ENCODE measurements at regions not wholly inside any gene's neighbourhood (a gene's known extent, or its start where the extent isn't known, plus 50 kb on each side); places are given as distances from the start of the nearest gene placed in this dataset.

DNA sequence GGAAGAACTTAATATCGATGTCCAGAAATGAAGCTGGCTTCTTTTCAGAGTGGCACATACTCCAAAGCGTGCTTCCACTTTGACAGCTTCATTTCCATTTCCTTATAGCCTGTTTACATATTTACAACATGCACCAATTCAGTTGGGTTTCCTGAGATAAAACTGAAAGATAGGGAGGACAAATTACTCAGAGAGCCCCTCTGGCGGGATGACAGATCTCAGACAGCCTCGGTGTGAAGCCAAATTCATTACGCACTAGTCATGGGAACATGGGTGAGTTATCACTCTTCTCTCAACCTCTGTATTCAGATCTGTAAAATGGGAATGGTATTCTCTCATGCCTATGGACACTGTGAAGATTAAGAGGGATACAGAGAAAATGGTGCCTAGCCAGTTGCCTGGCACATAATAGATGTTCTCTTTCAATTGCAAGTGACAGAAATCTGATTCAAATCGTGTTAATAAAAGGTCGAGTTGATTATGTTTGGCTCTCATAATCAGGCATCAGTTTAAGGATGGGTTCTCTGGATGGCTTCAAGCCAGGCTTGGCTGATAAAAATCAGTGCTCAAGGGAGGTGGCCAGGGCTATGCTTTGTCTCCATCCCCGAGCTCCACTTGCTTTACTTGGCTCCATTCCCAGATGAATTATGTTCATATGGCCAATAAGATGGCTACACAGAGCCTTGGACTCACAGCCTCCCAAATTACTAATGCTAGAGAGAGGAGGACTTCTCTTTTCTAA is 132.2 kb upstream of the C1QTNF7 start:
- Mint-ChIP-seq H3K4me1 (no peaks in the 10 kb centered on the region), H3K27ac (ENCODE audit: unreplicated experiment) (no peak overlapping the region), H3K4me3 (no peak overlapping the region), H3K36me3 (ENCODE audit: low read depth) (no peaks in the 10 kb centered on the region), H3K27me3 (ENCODE audit: low read depth) (no peaks in the 10 kb centered on the region), H3K9me3 (no peaks in the 10 kb centered on the region)
- DNase-seq (ENCODE audit: low read depth, low spot score), result no peak
- TF ChIP-seq CTCF (conservative IDR thresholded peaks at IDR 0.05), result no peak

DNA sequence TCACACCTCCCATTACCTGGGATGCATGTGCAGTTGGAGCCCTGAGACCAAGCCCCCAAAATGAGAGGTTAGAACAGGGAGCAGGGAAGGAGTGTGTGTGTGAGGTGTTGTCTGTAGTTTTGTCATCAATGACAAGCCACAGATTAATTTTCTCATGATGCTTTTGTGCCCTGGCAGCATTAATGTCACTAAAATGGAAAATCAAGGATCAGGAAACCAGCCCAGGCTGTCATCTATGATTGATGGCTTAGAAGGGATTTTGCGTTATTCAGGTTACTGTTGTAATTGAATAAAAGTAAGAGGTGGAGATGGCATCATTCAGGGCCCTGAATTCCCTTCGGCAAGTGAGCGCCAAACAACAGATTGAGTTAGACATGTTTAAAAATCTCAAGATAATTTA is 130.5 kb upstream of the C1QTNF7 start:
- Mint-ChIP-seq H3K4me3 (no peak overlapping the region), H3K27me3 (ENCODE audit: low read depth) (no peaks in the 10 kb centered on the region), H3K4me1 (no peaks in the 10 kb centered on the region), H3K36me3 (ENCODE audit: low read depth) (no peaks in the 10 kb centered on the region), H3K9me3 (no peaks in the 10 kb centered on the region), H3K27ac (ENCODE audit: unreplicated experiment) (no peak overlapping the region)
- DNase-seq (ENCODE audit: low read depth, low spot score), result no peak
- no peak for TF ChIP-seq CTCF (conservative IDR thresholded peaks at IDR 0.05)

DNA sequence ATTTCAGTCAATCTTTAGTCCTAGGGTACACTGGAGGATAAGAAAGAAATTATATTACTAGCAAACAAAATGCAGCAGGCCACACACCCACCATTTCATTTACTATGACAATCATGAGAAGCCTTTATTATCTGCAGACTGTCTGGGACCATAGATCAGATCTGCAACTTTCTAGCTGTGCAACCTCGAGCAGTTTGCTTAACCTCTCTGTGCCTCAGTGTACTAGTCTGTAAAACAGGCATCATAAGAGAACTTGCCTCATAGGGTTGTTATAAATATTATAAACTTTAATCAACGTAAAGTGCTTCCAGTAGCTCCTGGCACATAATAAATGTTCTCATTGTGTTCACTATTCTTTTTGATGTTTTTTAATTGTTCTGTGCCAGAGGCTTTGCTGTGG is 128.2 kb upstream of the C1QTNF7 start:
- no peak for DNase-seq (ENCODE audit: low read depth, low spot score)
- Mint-ChIP-seq H3K27me3 (ENCODE audit: low read depth) (no peaks in the 10 kb centered on the region), H3K4me1 (no peaks in the 10 kb centered on the region), H3K9me3 (no peaks in the 10 kb centered on the region), H3K4me3 (no peak overlapping the region), H3K36me3 (ENCODE audit: low read depth) (no peaks in the 10 kb centered on the region), H3K27ac (ENCODE audit: unreplicated experiment) (no peak overlapping the region)
- TF ChIP-seq CTCF (conservative IDR thresholded peaks at IDR 0.05), result no peak

GRCh38 chr4:15303052-15303641 is 124.7 kb upstream of the C1QTNF7 start:
- TF ChIP-seq CTCF (conservative IDR thresholded peaks at IDR 0.05), result no peak
- H3K27ac Mint-ChIP-seq (ENCODE audit: unreplicated experiment), result no peak overlapping the region

GRCh38 chr4:15314974-15315373 is 112.9 kb upstream of the C1QTNF7 start:
- Mint-ChIP-seq H3K36me3 (ENCODE audit: low read depth) (peaks cover 2% of the 10 kb centered on the region), H3K27ac (ENCODE audit: unreplicated experiment) (no peak overlapping the region), H3K4me1 (no peaks in the 10 kb centered on the region), H3K9me3 (peaks cover 9% of the 10 kb centered on the region), H3K4me3 (no peak overlapping the region), H3K27me3 (ENCODE audit: low read depth) (no peaks in the 10 kb centered on the region)
- no peak for DNase-seq (ENCODE audit: low read depth, low spot score)
- no peak for TF ChIP-seq CTCF (conservative IDR thresholded peaks at IDR 0.05)

More at GRCh38 chr4:15303052-15303641, 124.7 kb upstream of the C1QTNF7 start:
- Mint-ChIP-seq H3K9me3 (no peaks in the 10 kb centered on the region), H3K4me1 (no peaks in the 10 kb centered on the region), H3K36me3 (ENCODE audit: low read depth) (no peaks in the 10 kb centered on the region), H3K27me3 (ENCODE audit: low read depth) (no peaks in the 10 kb centered on the region), H3K4me3 (no peak overlapping the region)
- no peak for DNase-seq (ENCODE audit: low read depth, low spot score)

Data from neural crest cell (in vitro differentiated cells).